Right ventricle myocardium inferior (tissue), 1 donor: ENCODE measurements at regions not wholly inside any gene's neighbourhood (a gene's known extent, or its start where the extent isn't known, plus 50 kb on each side); places are given as distances from the start of the nearest gene placed in this dataset.

ENCODE experiments used
- ATAC-seq: fragments of 200-7000 bp; cut with Tn5 transposase; one replicate; pipeline ENCODE4 v1.9.1; 2020; ENCODE audit warnings: mild to moderate bottlenecking, moderate library complexity
- DNase-seq: peaks from one replicate; pipeline ENCODE4 v3.0.0; 2021; ENCODE audit errors: missing footprints
- intact Hi-C: fragments of 100-400 bp; cut with DNase I; formaldehyde crosslinking; loops from one replicate; pipeline ENCODE4 v1.11.0; 2022
- donor health status: DM: no; HTN: yes; CAD: no; lungs with severe emphysema.

DNA sequence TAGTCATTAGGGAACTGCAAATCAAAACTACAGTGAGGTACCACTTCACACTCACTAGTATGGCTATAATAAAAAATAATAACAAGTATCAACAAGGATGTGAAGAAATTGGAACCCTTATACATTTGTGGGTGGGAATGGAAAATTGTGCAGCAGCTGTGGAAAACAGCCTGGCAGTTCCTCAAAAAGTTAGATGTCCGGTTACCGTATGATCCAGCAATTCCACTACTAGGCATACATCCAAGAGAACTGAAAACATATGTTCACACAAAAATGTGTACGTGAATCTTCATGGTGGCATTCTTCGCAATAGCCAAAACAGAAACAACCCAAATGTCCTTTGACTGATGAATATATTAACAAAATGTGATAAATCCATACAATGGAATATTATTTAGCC lies 187.9 kb upstream of the LYSMD4 start:
- intact Hi-C loops, result no loop called here
- ATAC-seq (no peak), DNase-seq (no peak)

DNA sequence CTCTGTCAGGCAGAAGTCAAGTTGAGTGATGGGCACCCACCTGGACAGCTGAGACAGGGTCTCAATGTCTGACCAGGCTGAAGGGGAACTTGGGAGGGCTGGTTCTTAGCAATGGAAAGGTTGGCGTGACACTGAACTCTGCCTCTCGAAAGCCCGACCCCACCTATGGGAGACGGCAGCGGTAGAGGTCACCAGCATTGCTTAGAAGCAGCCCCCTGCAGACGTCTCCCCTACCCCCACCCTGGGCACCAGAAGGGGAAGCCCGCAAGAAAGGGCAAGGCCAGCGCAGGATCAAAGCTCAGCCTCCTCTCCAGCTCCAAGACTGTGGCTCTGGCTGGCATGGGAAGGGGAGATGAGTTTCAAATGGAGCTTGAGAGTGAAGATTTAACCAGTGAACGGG lies 184.8 kb upstream of the LYSMD4 start:
- intact Hi-C loops, result no loop called here
- DNase-seq (peak; percentile 52), ATAC-seq (no peak)

GRCh38 chr15:99917252-99917651 lies 184.0 kb upstream of the LYSMD4 start:
- DNase-seq, result peak; percentile 40
- intact Hi-C loops, result no loop called here
- ATAC-seq, result no peak

DNA sequence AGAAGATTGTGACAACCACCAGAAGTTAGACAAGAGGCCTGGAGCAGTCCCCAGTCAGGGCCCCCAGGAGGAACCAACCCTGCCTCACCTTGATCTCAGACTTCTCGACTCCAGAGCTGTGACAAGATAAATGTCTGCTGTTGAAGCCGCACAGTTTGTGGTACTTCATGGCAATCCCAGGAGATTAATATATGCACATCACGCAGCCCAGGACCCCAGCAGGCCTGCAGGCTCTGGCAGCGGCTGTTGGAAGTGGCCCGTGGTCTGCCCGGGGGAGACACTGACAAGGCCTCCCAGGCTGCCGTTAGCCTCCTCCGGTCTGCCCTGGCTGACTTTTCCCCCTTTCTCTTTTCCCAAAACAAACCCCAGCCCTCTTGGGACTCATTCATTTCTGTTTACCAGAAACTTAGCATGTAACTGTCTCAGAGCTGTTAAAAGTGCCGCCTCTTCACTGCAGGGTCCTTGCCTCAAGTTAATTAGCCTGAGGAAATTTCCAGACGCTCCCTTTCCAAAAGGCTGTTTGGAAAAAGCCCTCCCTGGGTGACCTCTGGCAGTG lies 183.5 kb upstream of the LYSMD4 start:
- no peak for ATAC-seq
- DNase-seq, result peak; percentile 50
- intact Hi-C loops, result no loop called here

DNA sequence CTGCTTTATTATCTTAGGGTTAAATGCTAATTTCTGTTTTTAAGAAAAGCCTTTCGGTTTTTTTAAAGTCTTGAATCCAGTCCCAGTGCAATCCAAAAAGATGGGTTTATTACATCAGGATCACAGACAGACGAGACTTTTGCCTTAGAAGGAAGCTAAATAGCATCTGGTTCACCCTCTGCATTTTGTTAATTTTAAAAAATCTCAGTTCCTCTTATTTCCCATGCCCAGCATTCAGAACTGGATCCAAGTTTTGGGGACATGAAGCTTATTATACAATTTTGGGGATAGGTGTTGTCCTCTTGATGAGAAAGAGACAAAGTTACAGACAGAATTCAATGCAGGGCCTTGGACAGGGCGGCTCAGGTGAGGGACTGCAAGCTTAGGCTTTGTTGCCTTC lies 181.5 kb upstream of the LYSMD4 start:
- ATAC-seq (no peak), DNase-seq (no peak)
- intact Hi-C loops, result no loop called here

- no peak for DNase-seq
- intact Hi-C loops, result no loop called here
- peak; percentile 38 for ATAC-seq
These were observed 178.6 kb upstream of the LYSMD4 start for GRCh38 chr15:99911816-99912215.

DNA sequence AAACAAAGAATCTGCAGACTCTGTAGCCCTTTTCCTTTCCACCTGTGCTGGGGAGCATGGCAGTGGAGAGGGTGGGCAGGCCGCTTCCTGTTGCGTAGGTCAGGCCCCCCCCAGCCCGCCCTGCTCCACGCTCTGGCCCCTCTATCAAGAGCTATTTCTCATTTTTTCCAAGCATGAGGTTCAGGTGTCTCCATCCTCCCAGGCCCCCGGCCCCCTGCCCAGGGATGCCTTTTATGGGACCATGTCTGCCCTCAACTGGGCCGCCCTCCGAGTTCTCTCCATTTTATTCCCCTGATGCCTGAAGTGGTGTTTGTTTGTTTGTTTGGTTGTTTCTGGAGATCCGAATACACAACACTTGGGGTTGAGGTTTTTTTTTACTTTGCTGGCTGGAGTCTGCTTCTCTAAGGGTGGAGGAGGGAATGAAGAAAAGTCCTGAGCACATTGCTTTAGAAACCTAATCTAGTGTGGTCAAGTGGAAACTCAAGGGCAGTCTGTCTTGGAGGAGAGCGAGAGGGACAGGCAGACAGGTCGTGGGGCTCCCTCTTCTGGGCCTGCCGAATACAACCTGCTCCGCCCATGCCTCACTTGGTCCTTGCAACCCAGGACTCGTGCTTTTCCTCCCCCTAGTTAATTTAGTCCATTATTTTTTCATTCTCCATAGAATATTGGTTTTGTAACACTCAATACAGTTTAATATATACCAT lies 176.5 kb upstream of the LYSMD4 start:
- DNase-seq, result no peak
- ATAC-seq, result peak; percentile 85
- intact Hi-C loops, result no loop called here

DNA sequence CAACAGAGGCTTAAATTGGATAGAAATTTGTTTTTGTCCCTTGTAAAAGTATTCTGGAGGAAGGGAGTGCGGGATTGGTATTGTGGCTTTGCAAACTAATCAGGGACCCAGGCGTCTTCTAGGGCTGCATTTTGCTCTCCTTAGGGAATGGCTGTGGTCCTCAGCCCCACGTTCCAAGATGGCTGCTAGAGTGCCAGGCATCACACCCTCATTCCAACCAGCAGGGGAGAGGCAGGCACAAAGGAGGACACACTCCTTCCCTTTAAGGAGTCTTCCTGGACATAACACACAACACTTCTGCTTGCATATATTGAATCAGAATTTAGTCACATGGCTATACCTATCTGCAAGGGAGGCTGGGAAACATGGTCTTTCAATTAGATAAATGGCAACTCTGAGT lies 174.5 kb upstream of the LYSMD4 start:
- intact Hi-C loops, result no loop called here
- no peak for DNase-seq
- ATAC-seq, result no peak

DNA sequence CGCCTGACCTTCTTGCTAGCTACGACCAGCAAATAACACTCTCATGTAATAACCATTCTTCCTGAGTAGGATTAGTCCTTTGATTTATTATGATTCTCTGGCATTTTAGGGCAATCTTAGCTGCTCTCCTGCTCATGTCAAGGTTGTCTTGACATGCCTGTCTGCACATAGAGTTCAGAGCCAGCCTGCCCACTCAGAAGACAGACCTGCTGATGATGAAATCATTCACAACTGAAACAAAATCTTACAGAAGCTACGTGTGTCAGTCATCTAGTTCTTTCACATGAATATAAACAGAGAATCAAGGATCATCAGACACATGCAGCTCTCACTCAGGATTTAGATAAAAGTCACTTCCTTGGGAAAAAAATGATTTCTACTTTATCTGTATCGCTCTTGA lies 173.6 kb upstream of the LYSMD4 start:
- DNase-seq, result no peak
- no peak for ATAC-seq
- intact Hi-C loops, result no loop called here

DNA sequence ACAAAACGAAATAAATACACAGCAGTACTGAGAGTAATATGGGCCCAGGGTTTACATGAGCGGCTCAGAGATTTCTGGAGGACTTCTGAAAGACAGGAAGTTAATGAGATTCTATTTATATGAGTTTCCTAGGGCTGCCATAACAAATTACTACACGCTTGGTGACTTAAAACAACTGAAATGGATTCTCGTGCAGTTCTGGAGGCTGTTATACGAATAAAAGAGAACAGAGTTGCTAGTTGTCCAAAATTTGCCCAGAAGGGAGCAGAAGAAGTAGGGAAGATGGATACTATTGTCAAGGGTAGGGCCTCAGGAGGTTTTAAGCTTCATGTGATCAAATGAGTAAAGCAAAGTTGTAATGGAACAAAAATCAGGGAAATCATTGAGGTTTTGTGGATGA lies 173.1 kb upstream of the LYSMD4 start:
- ATAC-seq, result no peak
- intact Hi-C loops, result no loop called here

GRCh38 chr15:99902248-99902928 lies 169.2 kb upstream of the LYSMD4 start:
- DNase-seq (no peak), ATAC-seq (no peak)
- intact Hi-C loops, result no loop called here

More for the DNA sequence above, 173.1 kb upstream of the LYSMD4 start:
- DNase-seq, result no peak

- ATAC-seq (no peak), DNase-seq (no peak)
- intact Hi-C loops, result no loop called here
These were observed 162.7 kb upstream of the LYSMD4 start for GRCh38 chr15:99895956-99896311.

DNA sequence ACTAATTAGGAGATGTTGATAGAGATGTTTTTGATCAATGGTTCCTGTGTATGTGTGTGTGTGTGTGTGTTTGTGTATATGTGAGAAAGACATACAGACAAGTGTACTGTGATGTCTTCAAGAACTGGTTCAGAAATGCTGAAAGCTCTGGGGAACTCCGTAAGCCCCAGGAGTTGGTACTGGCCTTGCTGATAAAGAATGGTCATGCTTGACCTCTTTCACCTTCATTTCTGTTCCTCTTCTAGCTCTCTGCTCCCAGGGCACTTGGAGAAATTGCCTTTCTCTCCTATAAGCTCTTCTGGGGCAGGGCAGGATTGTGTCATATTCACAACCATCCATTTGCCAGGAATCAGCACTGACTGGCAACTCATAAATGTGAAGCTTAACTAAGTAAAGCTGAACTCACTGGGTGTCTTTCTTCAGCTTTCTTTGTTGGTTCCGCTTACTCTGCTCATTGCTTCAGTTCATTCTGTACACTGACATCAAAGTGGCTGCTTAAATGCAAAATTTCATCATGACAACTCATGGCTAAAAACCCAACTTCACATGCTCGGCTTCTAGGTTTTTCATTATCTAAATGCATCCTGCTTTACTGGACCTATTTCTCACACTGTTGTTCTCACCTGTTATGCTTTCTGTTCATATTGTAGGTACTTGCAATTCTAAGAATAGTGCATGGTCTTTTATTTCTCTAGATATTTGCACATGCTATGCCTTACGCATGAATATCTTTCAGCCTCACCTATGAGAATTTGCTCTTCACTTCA lies 162.1 kb upstream of the LYSMD4 start:
- intact Hi-C loops, result no loop called here
- ATAC-seq (no peak), DNase-seq (no peak)

GRCh38 chr15:99878835-99879234 lies 145.6 kb upstream of the LYSMD4 start:
- ATAC-seq (no peak), DNase-seq (no peak)
- intact Hi-C loops, result no loop called here

DNA sequence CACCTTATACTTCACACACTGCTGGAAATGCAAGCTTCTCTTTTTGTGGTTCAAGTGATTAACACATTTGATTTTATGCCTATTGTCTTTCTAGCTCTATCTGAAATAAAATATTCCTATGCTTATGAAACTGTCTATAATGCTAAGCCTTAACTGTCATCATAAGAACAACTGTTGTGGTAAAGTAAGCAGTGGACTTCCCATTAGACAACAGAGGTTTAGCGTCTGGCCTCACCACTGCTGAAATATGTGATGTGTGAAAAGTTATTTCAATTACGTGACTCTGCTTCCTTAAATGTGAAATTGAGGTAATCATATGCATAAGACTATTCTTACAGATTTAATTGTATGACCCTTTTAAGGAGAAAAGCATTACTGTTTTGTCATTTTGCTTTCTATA lies 140.2 kb upstream of the LYSMD4 start:
- intact Hi-C loops, result no loop called here
- DNase-seq, result no peak

DNA sequence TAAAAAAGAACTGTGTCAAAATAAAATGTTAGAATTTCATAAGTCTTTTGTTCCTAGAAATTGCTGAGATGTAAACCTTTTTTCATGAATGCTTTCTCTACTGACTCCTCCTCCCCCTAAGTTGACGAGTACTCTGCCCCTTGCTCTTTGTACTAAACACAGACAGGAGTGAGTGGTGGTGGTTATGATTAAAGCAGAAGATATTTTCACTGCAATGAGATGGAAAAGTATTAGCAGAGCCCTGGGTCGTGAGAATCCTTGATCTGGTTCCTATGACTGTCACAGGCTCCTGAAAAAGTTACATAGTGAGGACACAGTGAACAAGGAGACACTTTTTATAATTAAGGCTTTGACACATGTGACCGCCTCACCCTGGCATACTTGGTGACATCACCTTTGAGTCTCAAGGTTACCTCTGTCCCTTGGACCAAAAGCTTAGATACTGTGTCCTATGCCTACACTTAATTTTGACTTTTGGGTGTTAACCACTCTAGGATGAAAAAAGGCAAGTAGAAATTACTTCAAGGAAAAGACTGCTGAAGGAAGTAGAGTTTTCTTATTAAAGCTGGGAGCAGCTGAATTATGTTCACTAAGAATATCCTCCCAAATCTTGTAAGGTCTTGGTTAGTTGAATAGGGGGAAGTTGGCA lies 130.4 kb upstream of the LYSMD4 start:
- no peak for DNase-seq
- intact Hi-C loops, result no loop called here
- ATAC-seq, result no peak

More for the DNA sequence above, 140.2 kb upstream of the LYSMD4 start:
- ATAC-seq, result no peak

- DNase-seq (no peak), ATAC-seq (no peak)
- intact Hi-C loops, result no loop called here
These were observed 124.6 kb upstream of the LYSMD4 start for GRCh38 chr15:99857836-99858235.

- no peak for ATAC-seq
- intact Hi-C loops, result no loop called here
- no peak for DNase-seq
These were observed 117.3 kb upstream of the LYSMD4 start for GRCh38 chr15:99850517-99850916.

- no peak for ATAC-seq
- DNase-seq, result no peak
- intact Hi-C loops, result no loop called here
These were observed 111.8 kb upstream of the LYSMD4 start for GRCh38 chr15:99845009-99845408.
